Body of pancreas (tissue), 4 donors: ENCODE measurements at regions not wholly inside any gene's neighbourhood (a gene's known extent, or its start where the extent isn't known, plus 50 kb on each side); places are given as distances from the start of the nearest gene placed in this dataset.

Experiments used
- POLR2A ChIP-seq, 3 donors: fragments of 450-650 bp; IDR thresholded peaks; one replicate each; pipeline ENCODE4 v1.6.1; 2016; ENCODE audit warnings: antibody characterized with exemption in 3 of 3, mild to moderate bottlenecking in 2 of 3
- TF ChIP-seq, protein P1 (sequence below), 7 experiments: fragments of 450-650 bp in 4 of 7; fragments of 200-600 bp in 3 of 7; sonication (generic) in 3 of 7; IDR thresholded peaks; one replicate each; pipeline ENCODE4 v1.5.1; 2016 to 2019; ENCODE audit warnings: antibody characterized with exemption in 7 of 7

DNA sequence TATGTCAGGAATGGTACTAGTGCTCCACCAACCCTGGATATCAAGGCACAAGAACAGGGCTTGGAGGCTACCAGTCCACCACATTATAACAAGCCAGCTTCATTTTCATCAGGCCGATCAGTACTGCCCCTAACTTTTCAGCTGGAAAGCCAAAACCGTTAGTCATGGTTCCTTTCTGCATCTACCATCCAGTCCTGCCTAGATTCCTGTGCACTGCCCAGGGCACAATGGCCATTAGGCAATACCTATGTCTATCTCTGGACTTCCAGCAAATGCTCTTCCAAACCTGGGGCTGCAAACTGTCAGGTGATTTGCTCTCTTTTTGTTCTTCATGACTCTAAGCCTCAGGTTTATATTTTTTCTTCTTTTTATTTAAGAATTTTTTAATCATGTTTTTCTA lies 937.7 kb downstream of the SORCS1 start:
- TF ChIP-seq, protein P1, sequence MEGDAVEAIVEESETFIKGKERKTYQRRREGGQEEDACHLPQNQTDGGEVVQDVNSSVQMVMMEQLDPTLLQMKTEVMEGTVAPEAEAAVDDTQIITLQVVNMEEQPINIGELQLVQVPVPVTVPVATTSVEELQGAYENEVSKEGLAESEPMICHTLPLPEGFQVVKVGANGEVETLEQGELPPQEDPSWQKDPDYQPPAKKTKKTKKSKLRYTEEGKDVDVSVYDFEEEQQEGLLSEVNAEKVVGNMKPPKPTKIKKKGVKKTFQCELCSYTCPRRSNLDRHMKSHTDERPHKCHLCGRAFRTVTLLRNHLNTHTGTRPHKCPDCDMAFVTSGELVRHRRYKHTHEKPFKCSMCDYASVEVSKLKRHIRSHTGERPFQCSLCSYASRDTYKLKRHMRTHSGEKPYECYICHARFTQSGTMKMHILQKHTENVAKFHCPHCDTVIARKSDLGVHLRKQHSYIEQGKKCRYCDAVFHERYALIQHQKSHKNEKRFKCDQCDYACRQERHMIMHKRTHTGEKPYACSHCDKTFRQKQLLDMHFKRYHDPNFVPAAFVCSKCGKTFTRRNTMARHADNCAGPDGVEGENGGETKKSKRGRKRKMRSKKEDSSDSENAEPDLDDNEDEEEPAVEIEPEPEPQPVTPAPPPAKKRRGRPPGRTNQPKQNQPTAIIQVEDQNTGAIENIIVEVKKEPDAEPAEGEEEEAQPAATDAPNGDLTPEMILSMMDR (IDR thresholded peaks at IDR 0.05): no peak
- no peak for TF ChIP-seq POLR2A (IDR thresholded peaks at IDR 0.05)
